ENCODE measurements at regions not wholly inside any gene's neighbourhood (a gene's known extent, or its start where the extent isn't known, plus 50 kb on each side); places are given as distances from the start of the nearest gene placed in this dataset.

DNA sequence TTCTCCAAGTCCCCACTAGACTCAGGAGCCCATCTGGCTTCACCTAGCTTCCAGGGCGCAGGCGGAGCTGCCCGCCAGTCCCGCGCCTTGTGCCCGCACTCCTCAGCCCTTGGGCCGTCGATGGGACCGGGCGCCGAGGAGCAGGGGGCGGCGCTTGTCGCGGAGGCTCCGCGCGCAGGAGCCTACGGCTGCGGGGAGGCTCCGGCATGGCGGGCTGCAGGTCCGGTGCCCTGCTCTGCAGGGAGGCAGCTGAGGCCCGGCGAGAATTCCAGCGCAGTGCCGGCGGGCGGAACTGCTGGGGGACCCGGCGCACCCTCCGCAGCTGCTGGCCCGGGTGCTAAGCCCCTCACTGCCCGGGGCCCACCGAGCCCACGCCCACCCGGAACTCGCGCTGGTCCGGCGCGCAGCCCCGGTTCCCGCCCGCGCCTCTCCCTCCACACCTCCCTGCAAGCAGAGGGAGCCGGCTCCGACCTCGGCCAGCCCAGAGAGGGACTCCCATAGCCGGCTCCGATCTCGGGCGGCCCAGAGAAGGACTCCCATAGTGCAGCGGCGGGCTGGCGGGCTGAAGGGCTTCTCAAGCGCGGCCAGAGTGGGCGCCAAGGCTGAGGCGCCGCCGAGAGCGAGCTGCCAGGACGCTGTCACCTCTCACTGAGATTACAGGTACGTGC is 78.1 kb upstream of the PJA2 start:
- no peak for TF ChIP-seq POLR2A (IDR thresholded peaks at IDR 0.05)
- TF ChIP-seq, protein P1, sequence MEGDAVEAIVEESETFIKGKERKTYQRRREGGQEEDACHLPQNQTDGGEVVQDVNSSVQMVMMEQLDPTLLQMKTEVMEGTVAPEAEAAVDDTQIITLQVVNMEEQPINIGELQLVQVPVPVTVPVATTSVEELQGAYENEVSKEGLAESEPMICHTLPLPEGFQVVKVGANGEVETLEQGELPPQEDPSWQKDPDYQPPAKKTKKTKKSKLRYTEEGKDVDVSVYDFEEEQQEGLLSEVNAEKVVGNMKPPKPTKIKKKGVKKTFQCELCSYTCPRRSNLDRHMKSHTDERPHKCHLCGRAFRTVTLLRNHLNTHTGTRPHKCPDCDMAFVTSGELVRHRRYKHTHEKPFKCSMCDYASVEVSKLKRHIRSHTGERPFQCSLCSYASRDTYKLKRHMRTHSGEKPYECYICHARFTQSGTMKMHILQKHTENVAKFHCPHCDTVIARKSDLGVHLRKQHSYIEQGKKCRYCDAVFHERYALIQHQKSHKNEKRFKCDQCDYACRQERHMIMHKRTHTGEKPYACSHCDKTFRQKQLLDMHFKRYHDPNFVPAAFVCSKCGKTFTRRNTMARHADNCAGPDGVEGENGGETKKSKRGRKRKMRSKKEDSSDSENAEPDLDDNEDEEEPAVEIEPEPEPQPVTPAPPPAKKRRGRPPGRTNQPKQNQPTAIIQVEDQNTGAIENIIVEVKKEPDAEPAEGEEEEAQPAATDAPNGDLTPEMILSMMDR (IDR thresholded peaks at IDR 0.05), result no peak
